HCT116 (cell line): ENCODE measurements at regions not wholly inside any gene's neighbourhood (a gene's known extent, or its start where the extent isn't known, plus 50 kb on each side); places are given as distances from the start of the nearest gene placed in this dataset.

Experiments
- ATAC-seq: fragments of 200-7000 bp; cut with Tn5 transposase; 2 replicates; pipeline ENCODE4 v1.9.1; 2020; ENCODE audit warnings: mild to moderate bottlenecking, moderate library complexity
- BruUV-seq: library from RNA; stranded (reverse); fragments of 400-500 nt; replicated peaks from 2 replicates; lab custom pipeline; 2021; lab: Mats Ljungman, UMichigan
- CTCF ChIA-PET: fragments of 300-600 bp; sonication (Branson Sonifier 250); formaldehyde crosslinking; loops from one replicate; lab custom pipeline; 2021; ENCODE audit warnings: antibody characterized with exemption; lab: Charles Lee
- POLR2A ChIA-PET: fragments of 300-600, 350-600 bp; sonication (Branson Sonifier 250); formaldehyde crosslinking; loops from one replicate; lab custom pipeline; 2021; ENCODE audit warnings: antibody characterized with exemption; lab: Charles Lee
- RAD21 ChIA-PET, 2 experiments: fragments of 300-600 bp; sonication (Branson Sonifier 250); formaldehyde crosslinking; loops; one replicate each; lab custom pipeline; 2023; ENCODE audit warnings: low total read pairs in 2 of 2; ENCODE audit not compliant: uncharacterized antibody in 2 of 2, unreplicated experiment in 2 of 2, low non-redundant PET in 1 of 2; lab: Charles Lee
- DNase-seq: peaks from one replicate; pipeline ENCODE4 v3.0.0-alpha.2; 2010; ENCODE audit warnings: low read depth, low spot score
- H2AFZ ChIP-seq: fragments of 200-600 bp; shearing (Covaris generic), sonication (generic); 2 replicates; pipeline ENCODE4 v1.6.1; 2017; ENCODE audit warnings: low read depth, mixed run types, mixed read lengths, antibody characterized with exemption, low read length; ENCODE audit not compliant: poor library complexity, severe bottlenecking
- H3K27ac ChIP-seq: 2 replicates; pipeline ENCODE4 v1.5.1; 2012; ENCODE audit warnings: low read depth, low read length
- H3K27me3 ChIP-seq: fragments of 200-600 bp; sonication (generic); 2 replicates; pipeline ENCODE4 v1.6.1; 2016; ENCODE audit warnings: mixed run types, low read length, mixed read lengths; ENCODE audit not compliant: insufficient read depth
- H3K36me3 ChIP-seq, 2 experiments: fragments of 200-500 bp in 1 of 2; fragments of 200-600 bp in 1 of 2; sonication (Bioruptor generic) in 1 of 2; sonication (generic) in 1 of 2; 2 replicates each; pipeline versions ENCODE4 v1.5.1 to v1.6.1; 2014 to 2016; ENCODE audit warnings: low read length in 2 of 2, inconsistent platforms in 1 of 2, mixed read lengths in 1 of 2, mixed run types in 1 of 2; ENCODE audit not compliant: insufficient read depth in 2 of 2, control insufficient read depth in 1 of 2
- H3K4me1 ChIP-seq, 2 experiments: fragments of 200-600 bp in 1 of 2; sonication (generic) in 1 of 2; 2 replicates each; pipeline versions ENCODE4 v1.5.1 to v1.6.1; 2012 to 2017; ENCODE audit warnings: low read length in 2 of 2, inconsistent platforms in 1 of 2, mild to moderate bottlenecking in 1 of 2, mixed read lengths in 1 of 2, mixed run types in 1 of 2, moderate library complexity in 1 of 2; ENCODE audit not compliant: insufficient read depth in 2 of 2, control insufficient read depth in 1 of 2
- H3K4me2 ChIP-seq: fragments of 200-600 bp; sonication (generic); 2 replicates; pipeline ENCODE4 v1.6.1; 2017; ENCODE audit warnings: mixed run types, low read length, mixed read lengths
- H3K4me3 ChIP-seq, 2 experiments: fragments of 200-600 bp in 1 of 2; sonication (generic) in 1 of 2; replicated peaks in 1 of 2; 2 replicates each; pipeline ENCODE4 v1.5.1; 2011 to 2016; ENCODE audit warnings: low read length in 2 of 2, control low read depth in 1 of 2, low read depth in 1 of 2, mild to moderate bottlenecking in 1 of 2, mixed read lengths in 1 of 2, mixed run types in 1 of 2
- H3K79me2 ChIP-seq: fragments of 200-600 bp; sonication (generic); 2 replicates; pipeline ENCODE4 v1.6.1; 2017; ENCODE audit warnings: mild to moderate bottlenecking, mixed run types, low read length, moderate library complexity, mixed read lengths; ENCODE audit not compliant: insufficient read depth
- H3K9ac ChIP-seq: fragments of 200-600 bp; sonication (generic); 2 replicates; pipeline ENCODE4 v1.6.1; 2016; ENCODE audit warnings: low read length, mixed read lengths
- H3K9me2 ChIP-seq: fragments of 200-600 bp; sonication (generic), shearing (Covaris generic); 2 replicates; pipeline ENCODE4 v1.6.1; 2017; ENCODE audit warnings: mixed run types, mild to moderate bottlenecking, moderate library complexity; ENCODE audit not compliant: insufficient read depth
- H3K9me3 ChIP-seq, 2 experiments: fragments of 200-500 bp in 1 of 2; fragments of 200-600 bp in 1 of 2; sonication (Bioruptor generic) in 1 of 2; sonication (generic) in 1 of 2; 2 replicates each; pipeline ENCODE4 v1.6.1; 2014 to 2017; ENCODE audit warnings: low read length in 2 of 2, mixed read lengths in 2 of 2, inconsistent platforms in 1 of 2, low read depth in 1 of 2, mild to moderate bottlenecking in 1 of 2, mixed run types in 1 of 2, moderate library complexity in 1 of 2; ENCODE audit not compliant: control insufficient read depth in 1 of 2, insufficient read depth in 1 of 2
- H4K20me1 ChIP-seq: fragments of 200-600 bp; sonication (generic), shearing (Covaris generic); 2 replicates; pipeline ENCODE4 v1.6.1; 2017; ENCODE audit warnings: mixed run types, mild to moderate bottlenecking, moderate library complexity; ENCODE audit not compliant: insufficient read depth
- CEBPB ChIP-seq: IDR thresholded peaks from 2 replicates; pipeline ENCODE4 v1.6.1; 2012; ENCODE audit warnings: low read depth
- ELF1 ChIP-seq: IDR thresholded peaks from 2 replicates; pipeline ENCODE4 v1.6.1; 2012; ENCODE audit warnings: low read depth, borderline replicate concordance
- EZH2phosphoT487 ChIP-seq: fragments of 200-600 bp; IDR thresholded peaks from 2 replicates; pipeline ENCODE4 v1.6.1; 2018; ENCODE audit warnings: antibody characterized with exemption, borderline replicate concordance
- FOSL1 ChIP-seq: IDR thresholded peaks from 2 replicates; pipeline ENCODE4 v1.6.1; 2012; ENCODE audit warnings: low read depth
- SRF ChIP-seq: IDR thresholded peaks from 2 replicates; pipeline ENCODE4 v1.6.1; 2012; ENCODE audit warnings: low read depth
- intact Hi-C: fragments of 100-400 bp; cut with micrococcal nuclease; formaldehyde crosslinking; loops from 2 replicates; pipeline ENCODE4 v1.10.0; 2022

- Histone ChIP-seq H3K79me2 (no peaks in the 10 kb centered on the region), H3K9me3 (no peaks in the 10 kb centered on the region; a peak in 1 of 4 replicates), H3K27ac (no peak overlapping the region), H3K9ac (no peak overlapping the region), H2AFZ (no peak overlapping the region), H3K36me3 (no peaks in the 10 kb centered on the region), H3K4me1 (no peaks in the 10 kb centered on the region), H3K9me2 (no peaks in the 10 kb centered on the region), H4K20me1 (no peaks in the 10 kb centered on the region), H3K27me3 (no peaks in the 10 kb centered on the region), H3K4me2 (no peak overlapping the region), H3K4me3 (no peak overlapping the region)
- intact Hi-C loops: no loop called here
- no peak for ATAC-seq
- ChIA-PET CTCF (no interaction called here), RAD21 (no interaction called here), POLR2A (no interaction called here)
- BruUV-seq: no TSS peak
- no peak for TF ChIP-seq CEBPB
- TF ChIP-seq FOSL1: no peak
- TF ChIP-seq ELF1: no peak
- DNase-seq: no peak
Measured at GRCh38 chr14:98233656-98234055, 1038.3 kb downstream of the BCL11B start.

- TF ChIP-seq EZH2phosphoT487 (no peak), SRF (no peak), CEBPB (no peak)
- intact Hi-C loops: no loop called here
- Histone ChIP-seq H3K4me2 (no peak overlapping the region), H3K9ac (no peak overlapping the region), H3K27me3 (no peaks in the 10 kb centered on the region), H2AFZ (no peak overlapping the region), H3K4me3 (no peak overlapping the region), H3K9me3 (no peaks in the 10 kb centered on the region; a peak in 1 of 4 replicates), H3K4me1 (no peaks in the 10 kb centered on the region), H3K36me3 (no peaks in the 10 kb centered on the region), H3K9me2 (no peaks in the 10 kb centered on the region), H3K79me2 (no peaks in the 10 kb centered on the region), H4K20me1 (no peaks in the 10 kb centered on the region), H3K27ac (no peak overlapping the region)
- no peak for DNase-seq
- CTCF ChIA-PET: no interaction called here
- POLR2A ChIA-PET: no interaction called here
- RAD21 ChIA-PET: no interaction called here
- ATAC-seq: no peak
- BruUV-seq: no TSS peak
Measured at GRCh38 chr14:98234208-98234607, 1037.8 kb downstream of the BCL11B start.
